ENCODE measurements at regions not wholly inside any gene's neighbourhood (a gene's known extent, or its start where the extent isn't known, plus 50 kb on each side); places are given as distances from the start of the nearest gene placed in this dataset.

DNA sequence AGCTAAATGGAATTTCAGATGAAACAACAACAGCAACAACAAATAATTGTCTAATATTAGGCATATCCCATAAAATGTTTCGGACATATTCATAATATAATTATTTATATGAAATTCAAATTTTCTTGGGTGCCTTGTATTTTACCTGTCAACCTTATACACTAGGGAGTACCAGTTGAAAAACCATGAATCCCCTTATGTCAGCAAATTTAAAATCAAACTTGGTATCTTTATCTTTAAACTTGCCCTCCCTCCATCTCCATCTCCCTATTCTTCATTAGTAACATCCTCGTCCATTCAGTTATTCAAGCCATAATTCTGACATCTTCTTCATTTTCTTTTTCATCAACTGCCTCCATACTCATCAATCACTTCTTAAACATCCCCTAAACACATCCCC lies 974.5 kb upstream of the HS3ST1 start:
- no peak overlapping the region for H3K4me3 ChIP-seq (ENCODE audit: low read depth, low read length)
- POLR2A ChIA-PET, result no interaction called here
- Mint-ChIP-seq H3K27me3 (ENCODE audit: insufficient read depth, unreplicated experiment) (peaks cover 3% of the 10 kb centered on the region), H3K4me3 (ENCODE audit: unreplicated experiment) (no peak overlapping the region), H3K4me1 (ENCODE audit: low read depth, unreplicated experiment) (no peaks in the 10 kb centered on the region), H3K27ac (ENCODE audit: unreplicated experiment) (no peak overlapping the region), H3K36me3 (ENCODE audit: insufficient read depth, unreplicated experiment) (no peaks in the 10 kb centered on the region), H3K9me3 (ENCODE audit: unreplicated experiment) (no peaks in the 10 kb centered on the region)
- H3K36me3 ChIP-seq (ENCODE audit: control insufficient read depth, insufficient read depth, low read length), result no peaks in the 10 kb centered on the region
- BruUV-seq (replicated peaks), result no TSS peak
- no peaks in the 10 kb centered on the region for H3K4me1 ChIP-seq
- CTCF ChIA-PET, result no interaction called here
- no peaks in the 10 kb centered on the region for H3K9me3 ChIP-seq
- intact Hi-C loops (cut with micrococcal nuclease; ENCODE audit: unreplicated experiment), result no loop called here
- H3K27me3 ChIP-seq (replicated peaks; ENCODE audit: control insufficient read depth, insufficient read depth, low read length), result no peaks in the 10 kb centered on the region
- TF ChIP-seq, protein P1, sequence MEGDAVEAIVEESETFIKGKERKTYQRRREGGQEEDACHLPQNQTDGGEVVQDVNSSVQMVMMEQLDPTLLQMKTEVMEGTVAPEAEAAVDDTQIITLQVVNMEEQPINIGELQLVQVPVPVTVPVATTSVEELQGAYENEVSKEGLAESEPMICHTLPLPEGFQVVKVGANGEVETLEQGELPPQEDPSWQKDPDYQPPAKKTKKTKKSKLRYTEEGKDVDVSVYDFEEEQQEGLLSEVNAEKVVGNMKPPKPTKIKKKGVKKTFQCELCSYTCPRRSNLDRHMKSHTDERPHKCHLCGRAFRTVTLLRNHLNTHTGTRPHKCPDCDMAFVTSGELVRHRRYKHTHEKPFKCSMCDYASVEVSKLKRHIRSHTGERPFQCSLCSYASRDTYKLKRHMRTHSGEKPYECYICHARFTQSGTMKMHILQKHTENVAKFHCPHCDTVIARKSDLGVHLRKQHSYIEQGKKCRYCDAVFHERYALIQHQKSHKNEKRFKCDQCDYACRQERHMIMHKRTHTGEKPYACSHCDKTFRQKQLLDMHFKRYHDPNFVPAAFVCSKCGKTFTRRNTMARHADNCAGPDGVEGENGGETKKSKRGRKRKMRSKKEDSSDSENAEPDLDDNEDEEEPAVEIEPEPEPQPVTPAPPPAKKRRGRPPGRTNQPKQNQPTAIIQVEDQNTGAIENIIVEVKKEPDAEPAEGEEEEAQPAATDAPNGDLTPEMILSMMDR (IDR thresholded peaks at IDR 0.05; ENCODE audit: insufficient read depth in 1 of 2, low read depth in 1 of 2, low read length in 1 of 2, severe bottlenecking in 1 of 2, unreplicated experiment in 1 of 2), result no peak
- DNase-seq, result no peak

DNA sequence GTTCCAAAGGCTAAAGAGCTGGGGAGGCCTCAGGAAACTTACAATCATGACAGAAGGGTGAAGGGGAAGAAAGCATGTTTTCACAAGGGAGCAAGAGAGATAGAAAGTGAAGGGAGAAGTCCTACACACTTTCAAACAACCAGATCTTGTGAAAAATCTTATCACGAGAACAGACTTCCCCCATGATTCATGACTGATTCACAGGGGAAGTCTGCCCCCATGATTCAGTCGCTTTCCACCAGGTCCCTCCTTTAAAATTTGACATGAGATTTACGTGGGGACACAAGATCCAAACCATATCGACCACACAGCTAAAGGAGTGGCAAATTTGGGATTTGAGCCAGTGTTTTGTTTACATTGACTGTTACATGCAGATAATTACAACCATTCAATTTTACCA lies 971.1 kb upstream of the HS3ST1 start:
- H3K27me3 Mint-ChIP-seq (ENCODE audit: insufficient read depth, unreplicated experiment), result peaks cover 6% of the 10 kb centered on the region
- no TSS peak for BruUV-seq (replicated peaks)

DNA sequence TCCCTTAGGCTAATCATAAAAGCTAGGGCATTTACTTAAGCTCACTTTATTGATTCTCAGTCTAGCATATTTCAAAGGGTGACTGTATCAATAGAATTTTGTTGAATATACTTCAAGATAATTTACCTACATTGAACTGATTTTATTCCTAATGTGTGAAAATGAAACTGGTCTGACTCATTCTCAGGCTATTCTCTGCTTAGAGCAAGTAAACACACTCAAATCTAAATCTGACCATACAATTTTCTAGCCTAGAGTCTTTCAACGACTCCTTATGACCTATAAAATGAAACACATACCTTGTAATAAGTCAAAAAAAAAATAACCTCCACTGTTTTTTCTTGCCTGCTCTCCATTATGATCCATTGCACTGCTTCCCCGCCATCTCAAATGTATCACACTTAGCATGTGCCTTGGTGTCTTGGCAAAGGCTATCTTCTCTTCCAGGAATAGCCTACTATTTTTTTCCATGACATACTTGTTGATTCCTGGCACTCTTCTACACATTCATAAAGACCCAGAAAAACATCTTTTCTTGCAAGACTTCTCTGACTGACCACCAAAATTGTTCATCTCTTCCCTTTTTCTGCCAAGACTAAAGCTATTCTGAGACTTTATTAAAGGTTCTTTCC lies 965.1 kb upstream of the HS3ST1 start:
- intact Hi-C loops (cut with micrococcal nuclease; ENCODE audit: unreplicated experiment), result no loop called here
- no peaks in the 10 kb centered on the region for H3K9me3 Mint-ChIP-seq (ENCODE audit: unreplicated experiment)
- Histone ChIP-seq H3K4me3 (ENCODE audit: low read depth, low read length) (no peak overlapping the region), H3K27me3 (replicated peaks; ENCODE audit: control insufficient read depth, insufficient read depth, low read length) (no peaks in the 10 kb centered on the region), H3K9me3 (no peaks in the 10 kb centered on the region), H3K4me1 (no peaks in the 10 kb centered on the region), H3K36me3 (ENCODE audit: control insufficient read depth, insufficient read depth, low read length) (no peaks in the 10 kb centered on the region)
- TF ChIP-seq, protein P1 (IDR thresholded peaks at IDR 0.05; ENCODE audit: insufficient read depth in 1 of 2, low read depth in 1 of 2, low read length in 1 of 2, severe bottlenecking in 1 of 2, unreplicated experiment in 1 of 2), result no peak
- POLR2A ChIA-PET, result no interaction called here
- CTCF ChIA-PET, result no interaction called here
- no peak overlapping the region for H3K4me3 Mint-ChIP-seq (ENCODE audit: unreplicated experiment)
- H3K27me3 Mint-ChIP-seq (ENCODE audit: insufficient read depth, unreplicated experiment), result peaks cover 3% of the 10 kb centered on the region
- H3K4me1 Mint-ChIP-seq (ENCODE audit: low read depth, unreplicated experiment), result no peaks in the 10 kb centered on the region
- DNase-seq, result no peak
- no peaks in the 10 kb centered on the region for H3K36me3 Mint-ChIP-seq (ENCODE audit: insufficient read depth, unreplicated experiment)
- no TSS peak for BruUV-seq (replicated peaks)
- H3K27ac Mint-ChIP-seq (ENCODE audit: unreplicated experiment), result no peak overlapping the region

More for the DNA sequence above, 971.1 kb upstream of the HS3ST1 start:
- Mint-ChIP-seq H3K4me3 (ENCODE audit: unreplicated experiment) (no peak overlapping the region), H3K27ac (ENCODE audit: unreplicated experiment) (no peak overlapping the region), H3K4me1 (ENCODE audit: low read depth, unreplicated experiment) (no peaks in the 10 kb centered on the region), H3K36me3 (ENCODE audit: insufficient read depth, unreplicated experiment) (no peaks in the 10 kb centered on the region), H3K9me3 (ENCODE audit: unreplicated experiment) (no peaks in the 10 kb centered on the region)
- Histone ChIP-seq H3K4me1 (no peaks in the 10 kb centered on the region), H3K4me3 (ENCODE audit: low read depth, low read length) (no peak overlapping the region), H3K36me3 (ENCODE audit: control insufficient read depth, insufficient read depth, low read length) (no peaks in the 10 kb centered on the region), H3K27me3 (replicated peaks; ENCODE audit: control insufficient read depth, insufficient read depth, low read length) (no peaks in the 10 kb centered on the region), H3K9me3 (no peaks in the 10 kb centered on the region)
- CTCF ChIA-PET, result no interaction called here
- TF ChIP-seq, protein P1 (IDR thresholded peaks at IDR 0.05; ENCODE audit: insufficient read depth in 1 of 2, low read depth in 1 of 2, low read length in 1 of 2, severe bottlenecking in 1 of 2, unreplicated experiment in 1 of 2), result no peak
- no peak for DNase-seq
- POLR2A ChIA-PET, result no interaction called here
- intact Hi-C loops (cut with micrococcal nuclease; ENCODE audit: unreplicated experiment), result no loop called here

Measured in Caco-2 (cell line).